GM12873 (cell line): ENCODE measurements at regions not wholly inside any gene's neighbourhood (a gene's known extent, or its start where the extent isn't known, plus 50 kb on each side); places are given as distances from the start of the nearest gene placed in this dataset.

Source experiments
- TF ChIP-seq, protein P1 (sequence below): IDR thresholded peaks from 2 replicates; pipeline ENCODE4 v1.5.1; 2012; ENCODE audit warnings: low read depth, mild to moderate bottlenecking, moderate library complexity, low read length, control low read depth; ENCODE audit not compliant: insufficient read depth; ENCODE audit errors: missing control alignments

DNA sequence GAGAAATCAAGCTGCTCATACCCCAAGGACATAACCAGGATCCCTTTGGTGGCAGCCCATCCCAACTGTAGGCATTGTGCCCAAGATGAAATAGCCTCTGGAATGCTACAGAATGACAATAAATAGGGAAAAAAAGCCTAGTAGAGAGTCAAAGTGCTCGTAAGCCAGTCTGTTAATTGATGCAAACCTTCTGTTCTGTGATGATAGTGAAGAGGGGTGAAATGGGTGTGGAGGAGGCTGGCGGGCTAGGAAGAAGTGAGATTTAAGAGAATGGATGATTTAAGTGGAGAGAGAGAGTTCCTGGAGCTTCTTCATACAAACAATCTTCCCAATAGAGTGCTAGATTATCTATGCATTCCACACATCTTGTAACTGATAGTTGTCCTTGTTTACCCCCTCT, 301.0 kb upstream of the PCSK5 start:
- TF ChIP-seq, protein P1, sequence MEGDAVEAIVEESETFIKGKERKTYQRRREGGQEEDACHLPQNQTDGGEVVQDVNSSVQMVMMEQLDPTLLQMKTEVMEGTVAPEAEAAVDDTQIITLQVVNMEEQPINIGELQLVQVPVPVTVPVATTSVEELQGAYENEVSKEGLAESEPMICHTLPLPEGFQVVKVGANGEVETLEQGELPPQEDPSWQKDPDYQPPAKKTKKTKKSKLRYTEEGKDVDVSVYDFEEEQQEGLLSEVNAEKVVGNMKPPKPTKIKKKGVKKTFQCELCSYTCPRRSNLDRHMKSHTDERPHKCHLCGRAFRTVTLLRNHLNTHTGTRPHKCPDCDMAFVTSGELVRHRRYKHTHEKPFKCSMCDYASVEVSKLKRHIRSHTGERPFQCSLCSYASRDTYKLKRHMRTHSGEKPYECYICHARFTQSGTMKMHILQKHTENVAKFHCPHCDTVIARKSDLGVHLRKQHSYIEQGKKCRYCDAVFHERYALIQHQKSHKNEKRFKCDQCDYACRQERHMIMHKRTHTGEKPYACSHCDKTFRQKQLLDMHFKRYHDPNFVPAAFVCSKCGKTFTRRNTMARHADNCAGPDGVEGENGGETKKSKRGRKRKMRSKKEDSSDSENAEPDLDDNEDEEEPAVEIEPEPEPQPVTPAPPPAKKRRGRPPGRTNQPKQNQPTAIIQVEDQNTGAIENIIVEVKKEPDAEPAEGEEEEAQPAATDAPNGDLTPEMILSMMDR = no peak

DNA sequence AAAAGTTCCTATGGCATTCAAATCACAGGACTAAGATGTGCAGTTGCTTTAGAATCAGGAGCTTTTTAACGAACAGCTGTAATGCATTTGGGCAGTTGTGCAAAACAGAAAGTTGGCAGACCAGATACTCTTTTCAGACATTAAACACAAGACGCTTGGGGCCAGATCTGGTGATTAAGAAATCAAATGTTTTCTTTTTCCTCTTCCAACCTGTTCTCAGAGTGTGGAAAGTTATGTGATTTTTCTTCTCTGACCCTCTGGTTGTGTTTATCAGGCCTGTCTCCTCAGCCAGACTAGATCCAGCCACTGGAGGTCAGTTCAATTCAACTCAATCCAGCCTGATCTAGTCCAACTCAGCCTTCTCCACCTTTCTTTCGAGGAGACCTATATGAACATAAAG, 298.5 kb upstream of the PCSK5 start:
- TF ChIP-seq, protein P1 = no peak

DNA sequence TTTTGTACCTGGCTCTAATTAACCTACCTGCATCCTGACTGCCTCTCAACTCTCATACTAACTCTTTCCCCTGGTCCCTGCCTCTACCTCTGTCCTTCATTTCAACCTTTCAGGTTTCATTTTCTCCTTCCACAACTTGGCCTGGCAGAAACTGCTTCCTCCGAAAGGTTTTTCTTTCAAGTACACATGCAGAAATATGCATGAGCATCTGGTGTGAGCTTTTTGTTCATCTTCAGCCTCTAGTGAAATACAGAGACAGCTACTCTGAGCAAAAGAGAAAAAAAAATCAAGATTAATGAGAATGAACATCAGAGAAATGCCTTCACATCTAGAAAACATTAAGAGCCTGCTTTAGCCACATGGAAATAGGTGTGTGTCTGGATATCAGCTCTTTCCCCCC, 297.9 kb upstream of the PCSK5 start:
- TF ChIP-seq, protein P1 = no peak

DNA sequence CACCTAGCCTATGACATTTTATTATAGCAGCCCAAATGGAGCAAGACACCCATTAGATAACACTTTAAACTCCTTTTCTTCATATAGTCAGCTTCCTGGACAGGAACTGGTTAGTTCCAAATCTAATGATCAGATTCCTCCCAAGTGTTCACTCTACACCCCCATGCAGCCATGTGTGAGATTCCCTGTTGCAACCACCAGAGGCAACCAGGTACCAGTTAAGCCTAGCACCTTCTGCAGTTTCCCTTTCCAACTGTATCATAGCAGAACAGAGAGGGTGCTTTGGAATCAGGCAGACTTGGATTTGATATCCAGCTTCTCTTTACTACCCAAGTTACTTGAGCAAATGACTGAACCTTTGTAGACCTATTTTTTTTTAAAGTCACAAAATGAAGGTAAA, 296.6 kb upstream of the PCSK5 start:
- TF ChIP-seq, protein P1 = no peak

DNA sequence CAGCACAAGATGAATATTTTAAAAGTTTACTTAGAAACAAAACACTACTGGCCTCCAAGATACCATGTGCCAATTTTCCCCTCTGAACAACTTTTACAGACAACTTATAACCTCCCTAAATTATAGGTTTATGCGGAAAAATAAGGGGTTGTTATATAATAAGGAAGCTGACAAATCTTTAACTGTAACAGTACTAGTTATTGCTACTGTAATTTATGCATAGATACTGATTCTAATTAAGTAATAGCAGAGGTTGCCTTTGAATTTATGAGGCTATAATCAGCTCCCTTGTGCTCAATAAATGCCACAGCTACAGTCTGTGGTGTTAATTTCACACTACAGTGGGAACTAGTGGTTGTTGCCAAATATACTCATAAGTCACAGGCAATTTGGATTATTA, 291.3 kb upstream of the PCSK5 start:
- TF ChIP-seq, protein P1 = no peak

DNA sequence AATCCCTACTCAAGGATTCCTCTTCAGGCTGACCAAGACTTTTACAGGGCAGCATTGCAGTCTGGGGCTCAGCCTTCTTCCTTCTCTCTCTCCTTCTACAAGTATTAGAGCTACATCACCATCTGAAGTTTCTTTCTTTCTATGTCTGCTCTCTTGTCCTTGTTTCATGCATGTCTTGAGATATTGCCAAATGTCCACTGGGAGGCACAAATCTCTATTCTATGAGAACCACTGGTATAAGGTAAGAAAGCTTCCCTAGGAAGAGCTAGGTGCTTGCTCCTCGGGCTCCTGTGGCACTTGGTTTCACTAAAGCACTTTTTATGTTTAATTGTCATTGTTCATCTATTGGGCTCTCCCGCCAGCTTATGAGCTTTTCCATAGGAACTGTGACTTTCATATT, 289.2 kb upstream of the PCSK5 start:
- TF ChIP-seq, protein P1 = no peak

DNA sequence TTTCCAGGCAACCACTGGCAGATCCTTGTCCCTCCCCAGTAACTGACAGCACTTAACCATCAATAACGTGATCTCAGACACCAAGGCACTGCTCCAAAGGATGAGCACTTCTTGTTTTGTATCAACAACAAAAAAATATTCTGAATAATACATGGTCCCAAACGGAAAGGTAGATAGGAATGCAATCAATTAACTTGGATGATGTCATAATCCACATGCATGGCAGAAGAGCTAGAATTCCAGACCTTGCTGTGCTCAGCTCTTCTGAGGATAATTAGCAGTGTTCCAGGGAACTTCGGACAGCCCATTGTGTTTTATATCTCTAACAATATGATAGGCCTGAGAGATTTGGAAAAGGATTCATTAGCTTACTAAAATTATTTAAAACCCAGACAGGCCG, 288.4 kb upstream of the PCSK5 start:
- TF ChIP-seq, protein P1 = no peak
